ENCODE measurements at regions not wholly inside any gene's neighbourhood (a gene's known extent, or its start where the extent isn't known, plus 50 kb on each side); places are given as distances from the start of the nearest gene placed in this dataset. TPM values are rescaled to one million over a fixed set of nuclear protein-coding genes. Genes with fewer than 3 reads are reported as not detected.

- Mint-ChIP-seq H3K36me3 (ENCODE audit: low read depth, unreplicated experiment) (no peaks in the 10 kb centered on the region), H3K4me3 (ENCODE audit: unreplicated experiment) (no peak overlapping the region), H3K9me3 (ENCODE audit: unreplicated experiment) (no peaks in the 10 kb centered on the region), H3K4me1 (ENCODE audit: unreplicated experiment) (no peaks in the 10 kb centered on the region), H3K27me3 (ENCODE audit: unreplicated experiment) (no peaks in the 10 kb centered on the region), H3K27ac (ENCODE audit: unreplicated experiment) (no peak overlapping the region)
- DNase-seq (ENCODE audit: low spot score) = no peak
- no peak for TF ChIP-seq CTCF (IDR thresholded peaks at IDR 0.05; ENCODE audit: unreplicated experiment)
Measured at GRCh38 chr4:112094330-112094729, 50.9 kb upstream of the FAM241A start.

Small RNA genes in the stretch of these regions (microRNA-seq; reads per million reads assigned to microRNA genes)
- gene MIR297 (ENCODE audit: unreplicated experiment) = not detected
